GM12891 (cell line): ENCODE measurements at regions not wholly inside any gene's neighbourhood (a gene's known extent, or its start where the extent isn't known, plus 50 kb on each side); places are given as distances from the start of the nearest gene placed in this dataset.

Experiments used
- POLR2A ChIP-seq: IDR thresholded peaks from 2 replicates; pipeline ENCODE4 v1.6.1; 2011; ENCODE audit warnings: low read depth, low read length, control low read depth
- TAF1 ChIP-seq: IDR thresholded peaks from 2 replicates; pipeline ENCODE4 v1.6.1; 2011; ENCODE audit warnings: low read depth, low read length, control low read depth

GRCh38 chr13:28581451-28581850 is 77.5 kb upstream of the POMP start:
- TF ChIP-seq POLR2A (no peak), TAF1 (no peak)
